ENCODE measurements at regions not wholly inside any gene's neighbourhood (a gene's known extent, or its start where the extent isn't known, plus 50 kb on each side); places are given as distances from the start of the nearest gene placed in this dataset.
A peak's percentile ranks its signal among the peaks of the same experiment; 100 is the strongest.

DNA sequence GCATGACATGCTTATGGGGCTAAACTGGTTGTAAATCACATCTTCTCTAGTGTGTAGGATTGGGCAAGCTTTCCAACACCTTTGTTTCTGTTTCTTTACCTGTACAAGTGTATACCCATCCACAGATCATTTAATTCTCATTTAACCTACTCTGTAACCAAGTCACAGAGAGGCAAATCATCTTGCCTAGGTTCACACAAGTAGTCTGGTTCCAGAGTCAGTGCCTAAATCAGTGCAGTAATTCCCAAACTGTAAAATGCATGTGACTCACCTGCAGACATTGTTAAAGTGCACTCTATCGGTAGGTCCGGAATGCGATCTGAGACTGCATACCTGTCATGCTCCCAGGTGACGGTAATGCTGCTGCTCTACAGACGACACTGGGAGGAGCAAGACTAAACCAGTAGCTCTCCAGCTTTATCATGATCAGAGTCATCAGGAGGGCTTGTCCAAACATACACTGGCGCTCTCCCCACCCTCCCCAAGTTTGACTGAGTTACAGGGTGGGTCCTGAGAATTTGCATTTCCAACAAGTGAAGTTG, 107.9 kb upstream of the FREM1 start:
- TF ChIP-seq CEBPB (IDR thresholded peaks at IDR 0.05) (no peak), YY1 (IDR thresholded peaks at IDR 0.05; ENCODE audit: low read depth) (no peak), NFIC (IDR thresholded peaks at IDR 0.05) (no peak), EP300 (IDR thresholded peaks at IDR 0.05; ENCODE audit: borderline replicate concordance) (no peak), EGR1 (IDR thresholded peaks at IDR 0.05) (no peak), TEAD4 (IDR thresholded peaks at IDR 0.05) (peak; percentile 70), FOXM1 (IDR thresholded peaks at IDR 0.05; ENCODE audit: borderline replicate concordance, low read depth) (no peak)
- TF ChIP-seq, protein P1, sequence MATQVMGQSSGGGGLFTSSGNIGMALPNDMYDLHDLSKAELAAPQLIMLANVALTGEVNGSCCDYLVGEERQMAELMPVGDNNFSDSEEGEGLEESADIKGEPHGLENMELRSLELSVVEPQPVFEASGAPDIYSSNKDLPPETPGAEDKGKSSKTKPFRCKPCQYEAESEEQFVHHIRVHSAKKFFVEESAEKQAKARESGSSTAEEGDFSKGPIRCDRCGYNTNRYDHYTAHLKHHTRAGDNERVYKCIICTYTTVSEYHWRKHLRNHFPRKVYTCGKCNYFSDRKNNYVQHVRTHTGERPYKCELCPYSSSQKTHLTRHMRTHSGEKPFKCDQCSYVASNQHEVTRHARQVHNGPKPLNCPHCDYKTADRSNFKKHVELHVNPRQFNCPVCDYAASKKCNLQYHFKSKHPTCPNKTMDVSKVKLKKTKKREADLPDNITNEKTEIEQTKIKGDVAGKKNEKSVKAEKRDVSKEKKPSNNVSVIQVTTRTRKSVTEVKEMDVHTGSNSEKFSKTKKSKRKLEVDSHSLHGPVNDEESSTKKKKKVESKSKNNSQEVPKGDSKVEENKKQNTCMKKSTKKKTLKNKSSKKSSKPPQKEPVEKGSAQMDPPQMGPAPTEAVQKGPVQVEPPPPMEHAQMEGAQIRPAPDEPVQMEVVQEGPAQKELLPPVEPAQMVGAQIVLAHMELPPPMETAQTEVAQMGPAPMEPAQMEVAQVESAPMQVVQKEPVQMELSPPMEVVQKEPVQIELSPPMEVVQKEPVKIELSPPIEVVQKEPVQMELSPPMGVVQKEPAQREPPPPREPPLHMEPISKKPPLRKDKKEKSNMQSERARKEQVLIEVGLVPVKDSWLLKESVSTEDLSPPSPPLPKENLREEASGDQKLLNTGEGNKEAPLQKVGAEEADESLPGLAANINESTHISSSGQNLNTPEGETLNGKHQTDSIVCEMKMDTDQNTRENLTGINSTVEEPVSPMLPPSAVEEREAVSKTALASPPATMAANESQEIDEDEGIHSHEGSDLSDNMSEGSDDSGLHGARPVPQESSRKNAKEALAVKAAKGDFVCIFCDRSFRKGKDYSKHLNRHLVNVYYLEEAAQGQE (IDR thresholded peaks at IDR 0.05; ENCODE audit: low read depth), result no peak

All from Ishikawa (cell line).